CD14-positive monocyte (primary cell): ENCODE measurements at regions not wholly inside any gene's neighbourhood (a gene's known extent, or its start where the extent isn't known, plus 50 kb on each side); places are given as distances from the start of the nearest gene placed in this dataset.

Experiments used
- DNase-seq, 3 donors: peaks; one replicate each; pipeline ENCODE4 v3.0.0-alpha.2; 2011 to 2022
- H2AFZ ChIP-seq: 2 replicates; pipeline ENCODE4 v1.6.0; 2012; ENCODE audit warnings: mild to moderate bottlenecking, low read depth, low read length, inconsistent platforms; ENCODE audit not compliant: insufficient read depth, poor library complexity, severe bottlenecking
- H3K27ac ChIP-seq, 2 donors: 1 replicate in 1 of 2; 2 replicates in 1 of 2; pipeline ENCODE4 v1.5.1; 2012 to 2013; ENCODE audit warnings: low read length in 2 of 2, control low read depth in 1 of 2, inconsistent platforms in 1 of 2, low read depth in 1 of 2, mild to moderate bottlenecking in 1 of 2
- H3K27me3 ChIP-seq, 2 donors: one replicate each; pipeline versions ENCODE4 v1.6.0 to v1.6.1; 2011 to 2013; ENCODE audit warnings: low read length in 2 of 2; ENCODE audit not compliant: control insufficient read depth in 2 of 2, insufficient read depth in 2 of 2
- H3K36me3 ChIP-seq, 2 donors: replicated peaks in 1 of 2; 1 replicate in 1 of 2; 2 replicates in 1 of 2; pipeline versions ENCODE4 v1.5.1 to v1.6.1; 2012 to 2013; ENCODE audit warnings: low read length in 2 of 2, control low read depth in 1 of 2, inconsistent platforms in 1 of 2, mild to moderate bottlenecking in 1 of 2; ENCODE audit not compliant: insufficient read depth in 2 of 2, control insufficient read depth in 1 of 2
- H3K4me1 ChIP-seq, 2 donors: 1 replicate in 1 of 2; 2 replicates in 1 of 2; pipeline versions ENCODE4 v1.5.1 to v1.6.1; 2012 to 2013; ENCODE audit warnings: low read length in 2 of 2, control low read depth in 1 of 2, inconsistent platforms in 1 of 2, mild to moderate bottlenecking in 1 of 2, moderate library complexity in 1 of 2; ENCODE audit not compliant: insufficient read depth in 2 of 2, control insufficient read depth in 1 of 2
- H3K4me2 ChIP-seq: replicated peaks from 2 replicates; pipeline ENCODE3; 2012; ENCODE audit warnings: low read length, moderate library complexity, mild to moderate bottlenecking; ENCODE audit not compliant: poor library complexity, severe bottlenecking; ENCODE audit errors: extremely low read depth
- H3K4me3 ChIP-seq, 3 experiments: fragments of 200-600 bp in 1 of 3; sonication (generic) in 1 of 3; replicated peaks in 1 of 3; 1 replicate in 2 of 3; 2 replicates in 1 of 3; pipeline ENCODE4 v1.5.1; 2011 to 2013; ENCODE audit warnings: low read length in 3 of 3, mild to moderate bottlenecking in 3 of 3, control low read depth in 2 of 3, low read depth in 2 of 3, inconsistent platforms in 1 of 3, moderate library complexity in 1 of 3
- H3K79me2 ChIP-seq: 2 replicates; pipeline ENCODE4 v1.6.0; 2012; ENCODE audit warnings: mild to moderate bottlenecking, control low read depth, inconsistent platforms, low read length, moderate library complexity; ENCODE audit not compliant: insufficient read depth
- H3K9ac ChIP-seq: 2 replicates; pipeline ENCODE4 v1.6.0; 2017; ENCODE audit warnings: low read length, mild to moderate bottlenecking; ENCODE audit not compliant: insufficient read depth, poor library complexity, severe bottlenecking
- H3K9me3 ChIP-seq, 2 donors: replicated peaks in 1 of 2; 1 replicate in 1 of 2; 2 replicates in 1 of 2; pipeline versions ENCODE4 v1.5.1 to v1.6.1; 2012 to 2013; ENCODE audit warnings: low read length in 2 of 2, control low read depth in 1 of 2; ENCODE audit not compliant: control insufficient read depth in 1 of 2, insufficient read depth in 1 of 2
- H4K20me1 ChIP-seq: 2 replicates; pipeline ENCODE4 v1.6.0; 2012; ENCODE audit warnings: mild to moderate bottlenecking, low read length, control low read depth, moderate library complexity; ENCODE audit not compliant: insufficient read depth
- H3K27ac Mint-ChIP-seq, 7 donors: one replicate each; pipeline ENCODE4 v1.8.0; 2020; ENCODE audit warnings: mild to moderate bottlenecking in 7 of 7, mixed read lengths in 7 of 7, moderate library complexity in 6 of 7, inconsistent platforms in 2 of 7
- H3K27me3 Mint-ChIP-seq, 3 donors: one replicate each; pipeline ENCODE4 v1.8.0; 2021 to 2022; ENCODE audit warnings: low read depth in 3 of 3, mild to moderate bottlenecking in 3 of 3, mixed read lengths in 3 of 3, moderate library complexity in 3 of 3, inconsistent platforms in 1 of 3
- H3K36me3 Mint-ChIP-seq, 2 donors: one replicate each; pipeline ENCODE4 v1.8.0; 2020; ENCODE audit warnings: mixed read lengths in 2 of 2, inconsistent platforms in 1 of 2, mild to moderate bottlenecking in 1 of 2
- H3K4me1 Mint-ChIP-seq: one replicate; pipeline ENCODE4 v1.8.0; 2020; ENCODE audit warnings: mild to moderate bottlenecking, mixed read lengths
- H3K4me3 Mint-ChIP-seq, 2 donors: one replicate each; pipeline ENCODE4 v1.8.0; 2020; ENCODE audit warnings: mild to moderate bottlenecking in 2 of 2, mixed read lengths in 2 of 2, moderate library complexity in 1 of 2
- H3K9me3 Mint-ChIP-seq, 7 donors: one replicate each; pipeline ENCODE4 v1.8.0; 2020 to 2022; ENCODE audit warnings: mixed read lengths in 7 of 7, mild to moderate bottlenecking in 6 of 7, moderate library complexity in 6 of 7, inconsistent platforms in 2 of 7
- CTCF ChIP-seq: fragments of 200-600 bp; IDR thresholded peaks from one replicate; pipeline ENCODE4 v1.8.0; 2022; ENCODE audit warnings: antibody characterized with exemption, mild to moderate bottlenecking
- WGBS: methylation state at CpG from one replicate; pipeline ENCODE4 v1.1.5; 2013; ENCODE audit warnings: missing lambda C conversion rate; ENCODE audit not compliant: insufficient coverage; 5-methylcytosine and 5-hydroxymethylcytosine counted together
- intact Hi-C, 2 donors: fragments of 100-400 bp; cut with micrococcal nuclease; formaldehyde crosslinking; loops; one replicate each; pipeline versions ENCODE4 v1.15.0 to v1.15.1; 2023

- Mint-ChIP-seq H3K27me3 (no peaks in the 10 kb centered on the region), H3K36me3 (no peaks in the 10 kb centered on the region), H3K4me3 (no peak overlapping the region), H3K9me3 (peaks cover 0 to 5% (median 2%) of the 10 kb centered on the region in 7 donors), H3K4me1 (no peaks in the 10 kb centered on the region), H3K27ac (no peak overlapping the region)
- no peaks in the 10 kb centered on the region for H3K27me3 ChIP-seq
- H3K27ac ChIP-seq, result no peak overlapping the region
- WGBS, result no CpG with 5 or more reads among the region's 2 CpGs
- no peak overlapping the region for H3K9ac ChIP-seq
- no peak overlapping the region for H3K4me3 ChIP-seq
- no peak overlapping the region for H3K4me2 ChIP-seq
- DNase-seq, result no peak
- intact Hi-C loops, result no loop called here
- no peaks in the 10 kb centered on the region for H3K4me1 ChIP-seq
- TF ChIP-seq CTCF, result no peak
- no peaks in the 10 kb centered on the region for H4K20me1 ChIP-seq
- peaks cover 0 to 7% of the 10 kb centered on the region in 2 donors for H3K9me3 ChIP-seq
- no peaks in the 10 kb centered on the region for H3K79me2 ChIP-seq
- H2AFZ ChIP-seq, result no peak overlapping the region
- H3K36me3 ChIP-seq, result no peaks in the 10 kb centered on the region
Observed at GRCh38 chr4:66351761-66352160, 681.5 kb upstream of the EPHA5 start.

GRCh38 chr4:66340286-66340893 lies 670.1 kb upstream of the EPHA5 start:
- H3K79me2 ChIP-seq, result no peaks in the 10 kb centered on the region
- H3K4me2 ChIP-seq, result no peak overlapping the region
- TF ChIP-seq CTCF, result no peak
- no peaks in the 10 kb centered on the region for H3K4me1 ChIP-seq
- Mint-ChIP-seq H3K4me3 (no peak overlapping the region), H3K9me3 (peaks cover 0 to 14% (median 0%) of the 10 kb centered on the region in 7 donors), H3K36me3 (no peaks in the 10 kb centered on the region), H3K27me3 (no peaks in the 10 kb centered on the region), H3K27ac (no peak overlapping the region), H3K4me1 (no peaks in the 10 kb centered on the region)
- H3K36me3 ChIP-seq, result no peaks in the 10 kb centered on the region
- intact Hi-C loops, result no loop called here
- no peak overlapping the region for H3K4me3 ChIP-seq
- H3K9ac ChIP-seq, result no peak overlapping the region
- no peaks in the 10 kb centered on the region for H3K9me3 ChIP-seq
- DNase-seq, result no peak
- no peaks in the 10 kb centered on the region for H3K27me3 ChIP-seq
- no peaks in the 10 kb centered on the region for H4K20me1 ChIP-seq
- no peak overlapping the region for H2AFZ ChIP-seq
- H3K27ac ChIP-seq, result no peak overlapping the region
- no CpG with 5 or more reads among the region's 3 CpGs for WGBS
